HG03064 (cell line): ENCODE measurements at regions not wholly inside any gene's neighbourhood (a gene's known extent, or its start where the extent isn't known, plus 50 kb on each side); places are given as distances from the start of the nearest gene placed in this dataset.

Experiments
- ATAC-seq: cut with Tn5 transposase; IDR thresholded peaks from one replicate; pipeline ENCODE4 v1.9.1; 2021; ENCODE audit warnings: low read depth; ENCODE audit not compliant: unreplicated experiment

DNA sequence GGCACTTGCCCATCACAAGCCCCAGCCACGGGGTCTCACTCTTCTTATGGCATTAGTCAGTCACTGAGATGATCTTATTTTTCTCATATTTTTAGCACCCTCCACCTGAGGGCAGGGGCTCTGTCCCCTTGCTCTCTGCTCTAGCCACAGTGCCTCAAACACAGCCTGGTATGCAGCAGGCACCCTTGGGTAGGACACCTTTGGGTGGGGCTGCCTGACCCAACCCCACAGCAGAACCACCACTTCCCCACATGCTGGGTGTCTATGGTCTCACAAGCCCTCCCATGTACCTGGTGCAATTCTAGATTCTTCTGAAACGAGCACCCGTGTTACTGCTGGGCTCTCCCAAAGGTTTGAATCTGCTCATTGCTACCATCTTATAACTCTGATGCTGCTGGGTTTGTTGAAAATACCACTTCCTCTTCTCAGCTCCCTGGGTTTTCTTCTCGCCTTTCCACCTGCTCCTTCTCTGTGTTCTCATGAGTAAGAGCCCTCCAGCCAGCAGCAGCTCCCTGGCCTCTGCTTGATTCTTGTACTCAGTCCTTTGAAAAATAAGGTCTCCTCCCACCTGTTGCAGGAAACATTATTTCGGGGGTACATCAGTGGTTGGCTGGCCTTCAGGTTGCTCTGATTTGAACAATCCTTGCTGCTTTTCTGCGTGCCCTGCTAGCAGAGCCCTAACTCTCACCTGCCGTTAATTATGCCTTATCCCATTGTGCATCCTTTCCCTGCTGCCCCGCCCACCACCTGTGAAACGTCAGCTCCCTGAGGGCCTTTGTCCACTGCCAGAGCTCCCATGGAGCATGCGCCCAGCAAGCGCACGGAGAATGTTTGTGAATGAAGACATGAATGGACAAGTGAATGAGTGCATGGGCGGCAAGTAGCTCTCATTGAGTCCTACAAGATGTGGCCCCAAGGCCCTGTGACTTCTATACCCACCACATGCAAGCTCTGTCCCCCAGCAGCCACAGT, 1181.6 kb downstream of the TBC1D22A start:
- ATAC-seq = no peak

DNA sequence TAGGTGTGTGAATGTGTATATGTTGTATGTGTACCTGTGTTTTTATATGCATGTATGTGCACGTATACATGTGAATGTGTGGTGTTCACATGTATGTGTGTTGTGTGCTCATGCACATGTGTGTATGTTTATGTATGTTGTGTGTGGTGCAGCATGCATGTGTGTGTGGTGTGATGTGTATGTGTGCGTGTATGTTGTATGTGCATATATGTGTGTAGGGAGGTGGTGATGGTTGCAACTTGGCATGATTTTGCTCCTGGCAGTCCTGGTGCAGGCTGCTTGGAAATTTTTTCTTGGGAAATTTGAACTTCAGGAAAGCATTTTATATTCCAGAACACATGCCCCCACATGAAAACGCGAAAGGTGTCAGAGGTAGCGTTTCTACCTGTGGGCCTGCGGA, 1177.8 kb downstream of the TBC1D22A start:
- ATAC-seq = no peak

GRCh38 chr22:47933891-47934290, 1171.4 kb downstream of the TBC1D22A start:
- ATAC-seq = no peak

DNA sequence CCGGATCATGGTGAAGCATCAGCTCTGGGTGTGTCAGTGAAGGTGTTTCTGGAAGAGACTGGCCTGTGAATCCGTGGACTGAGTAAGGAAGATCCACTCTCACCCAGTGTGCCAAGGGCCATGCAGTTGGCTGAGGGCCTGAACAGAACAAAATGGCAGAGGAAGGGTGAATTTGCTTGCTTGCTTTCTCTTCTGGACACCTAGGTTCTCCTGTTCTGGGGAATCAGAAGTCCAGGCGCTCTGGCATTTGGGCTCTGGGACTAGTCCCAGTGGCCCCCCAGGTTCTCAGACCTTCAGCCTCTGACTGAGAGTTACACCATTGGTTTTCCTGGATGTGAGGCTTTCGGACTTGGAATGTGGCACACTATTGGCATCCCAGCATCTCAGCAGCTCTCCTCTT, 1170.8 kb downstream of the TBC1D22A start:
- no peak for ATAC-seq

GRCh38 chr22:47929646-47930185, 1167.3 kb downstream of the TBC1D22A start:
- ATAC-seq = no peak

DNA sequence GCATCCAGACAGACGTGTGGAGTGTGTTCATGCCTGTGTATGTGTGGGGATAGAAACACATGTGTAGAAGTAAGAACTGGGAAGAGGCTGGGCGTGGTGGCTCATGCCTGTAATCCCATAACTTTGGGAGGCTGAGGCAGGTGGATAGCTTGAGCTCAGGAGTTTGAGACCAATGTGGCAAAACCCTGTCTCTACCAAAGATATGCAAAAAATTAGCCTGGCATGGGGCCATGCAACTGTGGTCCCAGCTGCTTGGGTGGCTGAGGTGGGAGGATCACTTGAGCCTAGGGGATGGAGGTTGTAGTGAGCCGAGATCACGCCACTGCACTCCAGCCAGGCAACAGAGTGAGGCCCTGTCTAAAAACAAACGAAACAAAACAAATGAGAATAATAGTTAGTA, 1166.6 kb downstream of the TBC1D22A start:
- no peak for ATAC-seq

DNA sequence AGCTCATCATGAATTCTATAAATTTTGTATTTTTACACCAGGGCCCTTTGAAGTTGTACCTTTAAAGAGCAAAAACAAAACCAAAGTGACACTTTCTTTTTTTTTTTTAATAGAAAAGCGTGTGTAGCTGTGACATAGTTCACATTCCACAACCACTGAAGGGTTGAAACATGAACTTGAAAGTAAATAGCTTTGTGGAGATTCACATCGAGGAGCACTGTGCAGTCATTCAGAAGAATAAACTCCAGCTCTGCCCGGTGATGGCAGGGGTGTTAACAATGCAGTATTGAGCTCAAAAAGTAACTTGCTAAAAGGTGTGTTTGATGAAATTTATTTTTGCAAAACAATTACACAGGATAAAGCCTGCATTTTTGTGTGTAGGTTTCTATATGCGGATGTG, 1166.2 kb downstream of the TBC1D22A start:
- ATAC-seq = no peak

DNA sequence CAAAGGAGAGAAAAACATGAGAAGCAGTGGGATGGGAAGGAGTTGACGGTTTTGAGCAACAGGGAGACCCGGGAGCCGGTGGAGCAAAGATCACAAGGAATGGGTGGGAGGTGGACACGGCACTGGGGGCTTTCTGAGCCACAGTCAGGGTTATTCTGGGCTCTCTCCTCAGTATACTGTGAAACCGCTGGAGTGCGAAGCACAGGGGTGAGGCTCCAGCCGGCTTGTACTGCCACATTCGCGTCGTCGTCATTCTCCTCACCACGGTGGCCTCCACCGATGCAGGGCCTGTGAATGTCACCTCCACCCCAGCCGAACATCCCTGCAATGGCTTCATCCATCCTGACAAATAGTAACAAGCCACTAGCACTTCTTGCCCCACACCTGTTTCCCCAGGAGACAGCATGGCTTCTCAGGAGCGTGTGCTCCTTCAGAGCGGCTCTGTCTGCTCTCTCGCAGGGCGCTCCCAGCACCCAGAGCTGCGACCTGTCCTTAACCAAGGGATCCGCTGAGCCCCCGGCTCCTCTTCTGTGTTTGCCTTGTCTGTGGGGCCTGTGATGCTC, 1165.3 kb downstream of the TBC1D22A start:
- no peak for ATAC-seq

GRCh38 chr22:47923011-47923427, 1160.6 kb downstream of the TBC1D22A start:
- ATAC-seq = no peak

DNA sequence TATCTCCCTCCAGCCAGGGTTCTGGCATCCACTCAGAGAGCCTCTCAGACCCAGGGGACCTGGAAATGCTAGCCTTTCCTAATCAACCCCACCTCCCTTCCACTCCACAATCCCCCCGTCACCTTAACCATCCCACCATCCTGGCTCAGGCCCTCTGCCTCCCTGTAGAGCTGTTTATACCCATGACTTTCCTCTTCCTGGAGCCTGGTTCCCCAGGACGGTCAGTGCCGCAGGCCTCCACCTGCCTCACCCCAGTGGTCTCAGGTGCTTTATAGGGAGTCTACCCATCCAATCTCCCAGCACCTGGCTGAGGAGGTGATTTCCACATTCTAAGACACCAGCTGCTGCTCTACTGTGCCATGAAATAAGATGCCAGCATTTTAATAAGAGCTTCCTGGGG, 1159.5 kb downstream of the TBC1D22A start:
- ATAC-seq = no peak

- no peak for ATAC-seq
Measured at GRCh38 chr22:47920380-47920959, 1158.0 kb downstream of the TBC1D22A start.

DNA sequence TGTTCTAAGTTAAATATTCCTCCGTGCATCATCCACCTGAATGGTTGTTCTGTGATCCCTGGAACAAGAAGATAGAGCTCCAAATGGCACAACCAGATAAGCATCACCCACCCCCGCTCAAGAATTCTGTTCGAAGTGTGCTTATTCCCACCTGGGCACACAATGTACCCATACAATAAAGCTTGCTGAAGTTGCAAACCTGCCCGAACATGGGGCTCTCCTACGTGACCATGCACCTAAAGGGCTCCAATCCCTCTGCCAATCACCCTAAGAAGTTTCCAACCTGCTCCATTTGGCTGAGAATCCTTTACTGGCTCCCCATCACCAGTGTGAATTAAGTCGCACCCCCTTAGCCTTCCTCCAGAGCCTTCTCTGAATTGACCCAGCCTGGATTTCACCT, 1157.4 kb downstream of the TBC1D22A start:
- ATAC-seq = no peak

DNA sequence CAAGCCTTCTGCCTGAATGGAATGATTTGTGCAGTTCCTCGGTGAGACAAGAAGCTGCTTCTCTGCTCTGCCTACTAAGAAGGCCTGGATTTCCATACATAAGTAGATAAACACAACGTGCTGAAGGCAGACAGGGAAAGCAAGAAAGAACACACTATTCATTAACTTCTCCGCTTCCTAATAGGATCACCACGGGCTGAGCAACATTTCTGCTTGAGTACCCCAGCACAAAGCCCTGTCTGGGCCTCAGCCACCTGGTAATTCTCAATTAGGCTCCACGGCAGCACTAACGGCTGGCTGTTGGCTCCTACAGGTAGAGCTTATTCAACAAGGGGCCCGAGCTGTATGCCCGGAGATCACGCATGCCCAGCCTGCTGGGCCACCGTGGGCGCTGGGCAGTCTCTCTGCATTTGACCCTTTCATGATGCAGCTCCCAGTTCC, 1156.6 kb downstream of the TBC1D22A start:
- ATAC-seq = no peak

GRCh38 chr22:47918276-47918921, 1155.9 kb downstream of the TBC1D22A start:
- ATAC-seq = no peak

- ATAC-seq = no peak
Measured at GRCh38 chr22:47914481-47915097, 1152.1 kb downstream of the TBC1D22A start.

DNA sequence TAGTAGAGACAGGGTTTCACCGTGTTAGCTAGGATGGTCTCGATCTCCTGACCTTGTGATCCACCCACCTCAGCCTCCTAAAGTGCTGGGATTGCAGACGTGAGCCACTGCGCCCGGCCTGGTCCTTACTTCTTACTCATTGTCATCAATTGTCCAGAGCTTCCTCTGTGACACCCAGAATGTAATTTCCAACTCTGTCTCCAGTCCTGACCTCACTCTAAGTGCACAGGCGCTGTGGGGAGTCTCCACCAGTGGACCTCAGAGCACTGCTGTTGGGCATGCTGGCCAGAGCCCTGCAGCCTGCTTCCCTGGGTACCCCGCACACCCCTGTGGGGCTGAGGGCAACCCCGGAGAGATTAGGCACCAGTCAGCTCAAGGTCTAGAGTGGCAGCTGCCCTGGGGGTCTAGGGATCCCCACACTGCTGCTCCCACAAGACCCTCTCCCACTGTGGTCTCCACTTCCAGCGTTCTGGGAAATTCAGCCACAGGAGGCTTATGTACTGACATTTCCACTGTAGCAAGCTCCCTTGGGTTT, 1140.3 kb downstream of the TBC1D22A start:
- ATAC-seq = no peak

DNA sequence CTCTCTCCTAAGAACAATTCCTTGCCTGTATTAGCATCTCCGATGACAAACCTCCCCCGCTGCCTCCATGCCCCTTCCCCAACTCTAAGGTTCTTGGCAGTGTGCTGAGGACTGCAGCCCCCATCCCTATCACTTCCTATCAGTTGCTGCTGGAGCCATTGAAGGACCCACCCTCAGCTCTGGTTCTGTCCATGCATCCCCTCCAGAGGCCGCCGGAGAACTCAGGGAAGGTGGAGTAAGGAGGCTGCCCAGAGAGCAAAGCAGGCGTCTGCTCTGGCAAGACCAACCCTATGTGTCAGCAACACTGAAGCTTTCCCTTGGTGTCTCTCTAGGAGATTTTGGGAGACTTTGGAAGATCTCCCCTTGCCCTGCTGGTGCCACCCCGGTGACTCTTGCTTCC, 1139.5 kb downstream of the TBC1D22A start:
- ATAC-seq = no peak

- no peak for ATAC-seq
Measured at GRCh38 chr22:47899894-47900293, 1137.4 kb downstream of the TBC1D22A start.

DNA sequence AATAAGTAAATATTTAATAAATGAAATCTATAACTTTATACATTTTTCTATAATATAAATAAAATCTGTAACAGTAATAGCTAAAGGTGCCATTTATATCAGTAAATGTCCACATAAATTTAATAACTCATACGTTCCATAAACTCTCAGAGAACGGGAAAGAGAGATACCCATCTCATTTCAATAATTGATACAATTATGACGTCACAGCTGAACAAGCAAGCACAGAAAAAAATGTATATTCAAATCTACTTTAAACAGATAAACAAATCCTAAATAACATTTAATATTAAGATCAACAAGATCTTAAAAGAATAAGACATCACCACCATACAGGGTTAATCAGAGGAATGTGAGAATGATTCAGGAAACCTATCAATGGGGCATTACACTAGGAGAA, 1136.5 kb downstream of the TBC1D22A start:
- ATAC-seq = no peak

DNA sequence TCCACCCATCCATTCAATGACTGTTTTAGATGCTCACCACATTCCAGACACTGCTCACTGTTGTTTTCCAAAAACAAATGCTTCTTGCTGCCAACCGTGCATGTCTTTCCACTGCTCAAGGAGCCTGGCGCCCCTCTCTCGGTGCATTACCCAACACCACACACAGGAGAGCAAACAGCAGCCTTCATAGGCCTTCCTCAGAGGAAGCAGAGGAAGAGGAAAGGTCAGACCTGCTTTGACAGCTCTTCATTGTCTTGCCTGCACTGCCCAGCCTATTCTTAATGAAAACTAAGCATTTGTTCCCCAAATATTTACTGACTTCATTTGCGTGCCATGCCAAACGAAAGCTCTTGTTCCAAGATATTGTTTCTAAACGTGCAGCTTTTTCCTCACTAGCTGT, 1129.2 kb downstream of the TBC1D22A start:
- ATAC-seq = no peak
